HG03175 (cell line): ENCODE measurements at regions not wholly inside any gene's neighbourhood (a gene's known extent, or its start where the extent isn't known, plus 50 kb on each side); places are given as distances from the start of the nearest gene placed in this dataset.
"Not testable (repeated sequence)": the region's sequence is repeated elsewhere in the genome, so short reads cannot be mapped to it uniquely, and the experiment has no call there.

ENCODE experiments used
- ATAC-seq: cut with Tn5 transposase; IDR thresholded peaks from one replicate; pipeline ENCODE4 v1.9.1; 2021; ENCODE audit warnings: mild to moderate bottlenecking, moderate library complexity; ENCODE audit not compliant: unreplicated experiment

- no peak for ATAC-seq
Observed at GRCh38 chr7:9671979-9672917, 1238.8 kb downstream of the NXPH1 start.

- no peak for ATAC-seq
Observed at GRCh38 chr7:9680713-9681112, 1247.3 kb downstream of the NXPH1 start.

DNA sequence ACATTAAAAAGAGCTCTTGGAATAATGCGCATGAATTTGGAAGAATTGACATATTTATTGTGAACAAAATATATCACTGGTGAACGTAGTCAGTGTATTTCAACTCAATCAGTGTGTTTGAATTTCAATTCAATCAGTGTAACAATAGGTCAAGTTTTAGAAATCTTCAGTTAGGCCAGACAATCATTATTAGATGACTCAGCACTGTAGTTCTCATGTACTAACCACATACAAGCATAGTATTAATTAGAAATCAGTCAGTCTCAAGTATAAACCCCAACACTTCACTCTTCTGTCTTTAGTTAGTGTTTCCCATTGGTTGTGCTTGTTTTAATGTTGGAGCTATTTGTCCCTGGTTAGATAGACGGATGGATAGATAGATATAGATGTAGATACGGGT, 1247.9 kb downstream of the NXPH1 start:
- ATAC-seq: no peak

DNA sequence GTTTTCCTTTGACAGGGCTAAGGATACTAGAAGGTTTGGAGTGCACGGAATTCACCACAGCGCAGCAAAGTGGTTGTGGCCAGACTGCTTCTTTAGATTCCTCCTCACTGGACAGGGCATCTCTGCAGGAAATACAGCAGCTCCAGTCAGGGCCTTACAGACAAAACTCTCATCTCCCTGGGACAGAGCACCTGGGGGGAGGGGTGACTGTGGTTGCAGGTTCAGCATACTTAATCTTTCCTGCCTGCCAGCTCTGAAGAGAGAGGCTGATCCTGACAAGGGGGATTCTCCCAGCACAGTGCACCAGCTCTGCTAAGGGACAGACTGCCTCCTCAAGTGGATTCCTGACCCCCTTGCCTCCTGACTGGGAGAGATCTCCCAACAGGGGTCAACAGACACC, 1257.9 kb downstream of the NXPH1 start:
- no peak for ATAC-seq

GRCh38 chr7:9698375-9698774, 1265.0 kb downstream of the NXPH1 start:
- no peak for ATAC-seq

- no peak for ATAC-seq
Observed at GRCh38 chr7:9709216-9709615, 1264.5 kb upstream of the PHF14 start.

- no peak for ATAC-seq
Observed at GRCh38 chr7:9711259-9711918, 1262.3 kb upstream of the PHF14 start.

DNA sequence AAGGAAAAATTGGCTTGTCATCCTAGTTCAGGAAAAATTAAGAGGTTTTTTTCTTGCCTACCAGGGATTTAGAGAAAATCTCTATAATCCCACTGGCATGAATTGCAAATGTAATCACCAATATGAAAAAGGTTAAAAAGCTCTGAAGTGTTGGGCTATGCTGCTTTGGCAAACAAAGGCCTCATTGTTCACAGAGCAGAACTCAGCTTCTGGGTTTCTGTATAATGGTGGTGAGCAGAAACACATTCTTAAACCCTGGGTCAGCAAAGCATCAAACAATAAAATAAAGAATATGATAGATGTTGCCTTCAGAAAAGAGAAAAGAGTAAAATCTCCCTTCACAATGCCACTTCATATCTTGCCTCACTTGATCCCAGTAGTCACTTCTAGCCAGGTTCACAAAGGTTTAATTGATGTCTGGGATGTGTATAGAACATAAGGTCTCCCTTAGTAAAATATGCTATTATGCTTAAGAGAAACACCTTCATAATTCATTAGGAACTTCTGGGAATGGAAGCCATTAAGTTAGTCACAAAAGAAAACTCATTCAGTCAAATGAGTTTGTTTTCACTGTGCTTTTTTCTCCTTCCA, 1255.5 kb upstream of the PHF14 start:
- no peak for ATAC-seq

DNA sequence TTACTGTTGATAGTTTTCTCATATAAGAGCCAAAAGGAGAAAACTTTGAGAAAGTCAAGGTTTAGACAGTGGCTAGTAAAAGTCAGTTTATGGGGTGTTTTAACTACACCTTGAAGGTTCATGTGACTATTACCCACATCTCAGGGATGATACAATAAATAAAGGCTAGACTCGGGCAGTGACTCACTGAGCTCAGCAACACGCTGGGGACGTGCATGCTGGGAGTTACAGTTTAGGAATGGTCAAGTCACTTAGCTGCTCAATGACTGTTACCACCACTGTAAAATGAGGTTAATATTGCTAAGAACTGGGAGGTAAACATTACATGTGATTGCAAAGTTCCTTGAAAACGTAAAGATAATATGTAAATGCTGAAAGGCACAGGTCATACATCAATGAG, 1254.4 kb upstream of the PHF14 start:
- ATAC-seq: no peak

GRCh38 chr7:9719721-9720120, 1254.0 kb upstream of the PHF14 start:
- no peak for ATAC-seq

- ATAC-seq: not testable (repeated sequence)
Observed at GRCh38 chr7:9725940-9726663, 1247.6 kb upstream of the PHF14 start.

- not testable (repeated sequence) for ATAC-seq
Observed at GRCh38 chr7:9726811-9727210, 1246.9 kb upstream of the PHF14 start.

DNA sequence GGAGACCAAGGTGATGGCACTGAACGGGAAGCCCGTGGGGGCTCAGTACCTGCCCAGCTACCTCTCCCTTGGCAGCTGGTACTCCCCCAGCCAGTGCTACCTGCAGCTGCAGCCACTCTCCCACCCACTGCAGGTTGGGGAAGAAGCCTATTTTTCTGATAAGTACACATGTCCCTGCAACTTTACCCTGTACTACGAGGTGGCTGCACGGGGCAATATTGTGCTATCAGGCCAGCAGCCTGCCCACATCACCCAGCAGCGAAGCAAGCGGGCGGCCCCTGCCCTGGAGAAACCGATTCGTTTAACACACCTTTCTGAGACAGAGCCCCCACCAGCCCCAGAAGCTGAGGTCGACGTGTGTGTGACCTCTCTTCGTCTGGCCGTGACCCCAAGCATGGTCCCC, 1246.2 kb upstream of the PHF14 start:
- not testable (repeated sequence) for ATAC-seq

DNA sequence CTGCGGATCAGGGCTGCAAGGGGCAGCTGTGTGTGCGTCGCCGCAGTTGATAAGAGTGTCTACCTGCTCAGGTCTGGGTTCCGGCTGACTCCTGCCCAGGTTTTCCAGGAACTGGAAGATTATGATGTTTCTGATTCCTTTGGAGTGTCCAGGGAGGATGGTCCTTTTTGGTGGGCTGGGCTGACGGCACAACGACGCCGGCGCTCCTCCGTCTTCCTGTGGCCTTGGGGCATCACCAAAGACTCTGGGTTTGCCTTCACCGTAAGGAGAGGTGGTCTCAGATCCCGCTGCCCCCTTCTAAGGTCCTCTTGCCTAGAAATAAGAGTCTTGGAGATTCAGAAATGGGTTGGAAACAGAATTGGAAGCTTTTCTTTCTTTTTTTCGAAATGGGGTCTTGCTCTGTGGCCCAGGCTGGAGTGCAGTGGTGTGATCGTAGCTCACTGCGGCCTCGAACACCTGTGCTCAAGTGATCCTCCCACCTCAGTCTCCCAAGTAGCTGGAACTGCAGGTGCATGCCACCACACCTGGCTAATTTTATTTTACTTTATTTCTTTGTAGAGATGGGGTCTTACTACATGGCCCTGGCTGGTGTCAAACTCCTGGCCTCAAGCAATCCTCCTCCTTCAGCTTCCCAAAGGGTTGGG, 1245.5 kb upstream of the PHF14 start:
- not testable (repeated sequence) for ATAC-seq

GRCh38 chr7:9752033-9752432, 1221.6 kb upstream of the PHF14 start:
- ATAC-seq: no peak

DNA sequence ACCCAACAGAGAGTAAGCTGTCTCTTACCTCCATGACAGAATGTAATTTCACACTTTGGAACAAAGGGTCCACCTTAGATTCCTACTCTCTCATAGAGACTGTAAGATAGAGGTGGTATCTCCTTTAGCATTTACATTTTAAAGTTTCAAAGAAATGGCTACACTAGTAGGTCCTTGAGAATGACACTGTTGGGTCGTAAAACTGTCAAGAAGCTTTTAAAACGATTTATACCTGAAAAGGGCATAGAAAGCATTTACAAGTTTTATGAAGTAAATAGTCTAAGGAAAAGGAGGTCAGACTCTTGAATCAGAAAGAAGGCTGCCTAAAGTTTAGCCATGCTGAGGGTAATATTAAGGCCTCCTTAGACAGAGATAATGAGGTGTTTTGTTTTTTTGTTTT, 1212.4 kb upstream of the PHF14 start:
- ATAC-seq: no peak

GRCh38 chr7:9776900-9777299, 1196.8 kb upstream of the PHF14 start:
- ATAC-seq: no peak

DNA sequence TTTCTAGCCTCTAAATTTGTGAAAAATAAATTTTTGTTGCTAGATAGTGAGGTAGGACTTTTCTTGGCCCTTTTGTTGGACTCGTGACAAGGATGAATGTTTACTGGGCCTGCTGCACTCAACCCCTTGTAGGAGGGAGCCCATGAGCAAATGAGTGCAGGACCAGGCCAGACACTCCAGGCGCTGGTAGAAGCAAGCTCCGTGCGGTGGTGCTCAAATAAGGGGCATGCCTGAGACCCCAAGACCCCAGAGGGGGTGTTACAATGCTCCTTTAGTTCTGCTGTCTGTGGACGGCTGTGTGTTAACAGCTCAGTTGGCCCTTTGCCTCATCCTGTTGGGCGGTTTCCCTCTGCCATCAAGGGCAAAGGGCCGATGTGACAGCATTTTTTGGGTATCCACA, 1195.3 kb upstream of the PHF14 start:
- no peak for ATAC-seq

DNA sequence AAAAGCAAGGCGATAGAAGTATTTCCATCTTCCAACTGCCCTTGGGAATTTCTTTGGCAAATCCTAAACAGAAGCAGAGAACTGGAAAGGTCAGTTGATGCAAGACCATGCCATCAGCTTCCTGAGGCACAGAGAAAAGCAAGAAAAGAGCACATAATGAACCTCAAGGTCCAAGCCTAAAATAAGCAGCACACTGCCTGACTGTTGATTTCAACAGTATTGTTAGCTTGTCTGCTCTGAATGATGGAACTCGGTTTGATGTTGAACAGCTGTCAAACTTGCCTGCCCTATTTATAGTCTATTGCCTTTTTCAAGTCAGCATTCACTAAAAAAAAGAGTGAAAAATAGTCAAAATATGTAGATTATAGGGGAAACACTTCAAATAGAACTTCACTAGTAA, 1192.0 kb upstream of the PHF14 start:
- no peak for ATAC-seq

- ATAC-seq: no peak
Observed at GRCh38 chr7:9782275-9782674, 1191.4 kb upstream of the PHF14 start.

DNA sequence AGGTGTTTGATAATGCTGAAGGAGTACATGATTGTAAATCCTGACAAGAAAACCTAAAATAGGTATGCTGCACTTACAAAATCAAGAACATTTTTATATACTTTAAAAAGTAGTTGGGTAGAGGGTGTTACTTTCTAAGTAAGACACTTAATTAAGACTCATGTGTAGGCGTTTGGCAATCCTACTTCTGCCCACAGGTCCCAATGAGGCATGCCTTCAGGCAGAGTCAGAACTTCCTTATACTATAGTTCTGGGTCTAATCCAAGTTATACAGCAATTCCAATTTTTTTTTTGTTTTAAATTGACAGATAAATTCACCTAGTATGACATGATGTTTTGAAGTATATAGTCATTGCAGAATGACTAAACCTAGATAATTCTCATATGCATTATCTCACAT, 1188.5 kb upstream of the PHF14 start:
- ATAC-seq: no peak
